A673 (cell line): ENCODE measurements at regions not wholly inside any gene's neighbourhood (a gene's known extent, or its start where the extent isn't known, plus 50 kb on each side); places are given as distances from the start of the nearest gene placed in this dataset.
"Not testable (repeated sequence)": the region's sequence is repeated elsewhere in the genome, so short reads cannot be mapped to it uniquely, and the experiment has no call there.

Experiments used
- EZH2 ChIP-seq: fragments of 200-600 bp; sonication (generic); IDR thresholded peaks from 2 replicates; pipeline ENCODE4 v1.6.1; 2017; ENCODE audit warnings: borderline replicate concordance, low read depth, mild to moderate bottlenecking, mixed read lengths, antibody characterized with exemption, low read length; ENCODE audit not compliant: poor library complexity, severe bottlenecking
- TF ChIP-seq, protein P1 (sequence below): fragments of 300-800, 200-600 bp; sonication (generic); conservative IDR thresholded peaks from 2 replicates; pipeline ENCODE4 v1.5.1; 2017; ENCODE audit warnings: low read depth, mild to moderate bottlenecking, antibody characterized with exemption, low read length, moderate library complexity, mixed read lengths

DNA sequence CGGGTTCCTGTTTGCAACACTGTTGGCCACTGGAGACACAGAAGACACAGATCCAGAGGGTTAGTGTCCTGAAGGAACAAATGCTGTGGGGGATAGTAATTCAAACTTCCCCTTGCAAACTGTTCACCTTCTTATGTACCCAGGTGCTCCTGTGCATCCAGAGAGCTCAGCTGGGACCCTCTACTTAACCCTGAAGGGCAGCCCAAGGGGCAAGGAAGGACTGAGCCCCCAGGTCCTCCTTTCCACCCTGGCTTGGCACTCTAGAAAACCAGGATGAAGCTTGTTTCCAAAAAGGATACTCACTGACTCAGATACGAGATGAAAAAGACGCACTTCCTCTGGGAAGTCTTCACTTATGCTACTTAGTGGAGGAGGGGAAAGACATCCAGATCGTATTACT lies 78.2 kb upstream of the TNK2 start:
- TF ChIP-seq, protein P1, sequence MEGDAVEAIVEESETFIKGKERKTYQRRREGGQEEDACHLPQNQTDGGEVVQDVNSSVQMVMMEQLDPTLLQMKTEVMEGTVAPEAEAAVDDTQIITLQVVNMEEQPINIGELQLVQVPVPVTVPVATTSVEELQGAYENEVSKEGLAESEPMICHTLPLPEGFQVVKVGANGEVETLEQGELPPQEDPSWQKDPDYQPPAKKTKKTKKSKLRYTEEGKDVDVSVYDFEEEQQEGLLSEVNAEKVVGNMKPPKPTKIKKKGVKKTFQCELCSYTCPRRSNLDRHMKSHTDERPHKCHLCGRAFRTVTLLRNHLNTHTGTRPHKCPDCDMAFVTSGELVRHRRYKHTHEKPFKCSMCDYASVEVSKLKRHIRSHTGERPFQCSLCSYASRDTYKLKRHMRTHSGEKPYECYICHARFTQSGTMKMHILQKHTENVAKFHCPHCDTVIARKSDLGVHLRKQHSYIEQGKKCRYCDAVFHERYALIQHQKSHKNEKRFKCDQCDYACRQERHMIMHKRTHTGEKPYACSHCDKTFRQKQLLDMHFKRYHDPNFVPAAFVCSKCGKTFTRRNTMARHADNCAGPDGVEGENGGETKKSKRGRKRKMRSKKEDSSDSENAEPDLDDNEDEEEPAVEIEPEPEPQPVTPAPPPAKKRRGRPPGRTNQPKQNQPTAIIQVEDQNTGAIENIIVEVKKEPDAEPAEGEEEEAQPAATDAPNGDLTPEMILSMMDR: not testable (repeated sequence)
- not testable (repeated sequence) for TF ChIP-seq EZH2
